Neural progenitor cell (in vitro differentiated cells): ENCODE measurements at regions not wholly inside any gene's neighbourhood (a gene's known extent, or its start where the extent isn't known, plus 50 kb on each side); places are given as distances from the start of the nearest gene placed in this dataset.

ENCODE experiments used
- EZH2 ChIP-seq: fragments of 200-600 bp; sonication (generic); IDR thresholded peaks from 2 replicates; pipeline ENCODE4 v1.6.1; 2017; ENCODE audit warnings: antibody characterized with exemption, mild to moderate bottlenecking, moderate library complexity
- EZH2phosphoT487 ChIP-seq: fragments of 200-600 bp; sonication (generic); IDR thresholded peaks from 2 replicates; pipeline ENCODE4 v1.6.1; 2017; ENCODE audit warnings: antibody characterized with exemption
- TF ChIP-seq, protein P1 (sequence below): fragments of 200-600 bp; sonication (generic); IDR thresholded peaks from 2 replicates; pipeline ENCODE4 v1.5.1; 2017; ENCODE audit warnings: antibody characterized with exemption, mild to moderate bottlenecking

GRCh38 chr9:90983394-90983793 lies 181.8 kb downstream of the SYK start:
- TF ChIP-seq EZH2 (no peak), EZH2phosphoT487 (no peak)
- TF ChIP-seq, protein P1, sequence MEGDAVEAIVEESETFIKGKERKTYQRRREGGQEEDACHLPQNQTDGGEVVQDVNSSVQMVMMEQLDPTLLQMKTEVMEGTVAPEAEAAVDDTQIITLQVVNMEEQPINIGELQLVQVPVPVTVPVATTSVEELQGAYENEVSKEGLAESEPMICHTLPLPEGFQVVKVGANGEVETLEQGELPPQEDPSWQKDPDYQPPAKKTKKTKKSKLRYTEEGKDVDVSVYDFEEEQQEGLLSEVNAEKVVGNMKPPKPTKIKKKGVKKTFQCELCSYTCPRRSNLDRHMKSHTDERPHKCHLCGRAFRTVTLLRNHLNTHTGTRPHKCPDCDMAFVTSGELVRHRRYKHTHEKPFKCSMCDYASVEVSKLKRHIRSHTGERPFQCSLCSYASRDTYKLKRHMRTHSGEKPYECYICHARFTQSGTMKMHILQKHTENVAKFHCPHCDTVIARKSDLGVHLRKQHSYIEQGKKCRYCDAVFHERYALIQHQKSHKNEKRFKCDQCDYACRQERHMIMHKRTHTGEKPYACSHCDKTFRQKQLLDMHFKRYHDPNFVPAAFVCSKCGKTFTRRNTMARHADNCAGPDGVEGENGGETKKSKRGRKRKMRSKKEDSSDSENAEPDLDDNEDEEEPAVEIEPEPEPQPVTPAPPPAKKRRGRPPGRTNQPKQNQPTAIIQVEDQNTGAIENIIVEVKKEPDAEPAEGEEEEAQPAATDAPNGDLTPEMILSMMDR, result no peak
